Mesendoderm (in vitro differentiated cells): ENCODE measurements at regions not wholly inside any gene's neighbourhood (a gene's known extent, or its start where the extent isn't known, plus 50 kb on each side); places are given as distances from the start of the nearest gene placed in this dataset.

Source experiments
- DNase-seq: peaks from one replicate; pipeline ENCODE4 v3.0.0; 2013
- H2AK5ac ChIP-seq: 2 replicates; pipeline ENCODE4 v1.6.1; 2013; ENCODE audit warnings: low read length, inconsistent platforms
- H2BK120ac ChIP-seq: 2 replicates; pipeline ENCODE4 v1.6.1; 2013; ENCODE audit warnings: low read depth, mild to moderate bottlenecking, low read length, moderate library complexity, mixed read lengths
- H2BK15ac ChIP-seq: replicated peaks from 2 replicates; pipeline ENCODE4 v1.6.1; 2013; ENCODE audit warnings: low read depth, mild to moderate bottlenecking, moderate library complexity
- H2BK5ac ChIP-seq: 2 replicates; pipeline ENCODE4 v1.6.1; 2013; ENCODE audit warnings: low read length, inconsistent platforms
- H3K18ac ChIP-seq: 2 replicates; pipeline ENCODE4 v1.6.1; 2013; ENCODE audit warnings: mild to moderate bottlenecking, low read length, mixed read lengths
- H3K23ac ChIP-seq: one replicate; pipeline ENCODE4 v1.6.1; 2013; ENCODE audit warnings: low read length
- H3K27ac ChIP-seq: 2 replicates; pipeline ENCODE4 v1.5.1; 2013; ENCODE audit warnings: low read depth, mild to moderate bottlenecking, inconsistent platforms, low read length, moderate library complexity
- H3K27me3 ChIP-seq: 2 replicates; pipeline ENCODE4 v1.6.1; 2013; ENCODE audit warnings: low read length, control low read depth, mild to moderate bottlenecking, inconsistent platforms; ENCODE audit not compliant: insufficient read depth, poor library complexity
- H3K36me3 ChIP-seq: 2 replicates; pipeline ENCODE4 v1.6.1; 2013; ENCODE audit warnings: low read length, inconsistent platforms; ENCODE audit not compliant: control insufficient read depth, insufficient read depth
- H3K4ac ChIP-seq: one replicate; pipeline ENCODE4 v1.6.1; 2013; ENCODE audit warnings: low read depth, mild to moderate bottlenecking, low read length, moderate library complexity
- H3K4me1 ChIP-seq: 2 replicates; pipeline ENCODE4 v1.6.1; 2013; ENCODE audit warnings: low read depth, low read length, inconsistent platforms; ENCODE audit not compliant: control insufficient read depth
- H3K4me2 ChIP-seq: 2 replicates; pipeline ENCODE4 v1.6.1; 2013; ENCODE audit warnings: low read length
- H3K4me3 ChIP-seq: 2 replicates; pipeline ENCODE4 v1.5.1; 2013; ENCODE audit warnings: mild to moderate bottlenecking, low read length
- H3K56ac ChIP-seq: one replicate; pipeline ENCODE4 v1.6.1; 2013; ENCODE audit warnings: low read length
- H3K79me1 ChIP-seq: 2 replicates; pipeline ENCODE4 v1.6.1; 2013; ENCODE audit warnings: low read length, inconsistent platforms
- H3K79me2 ChIP-seq: 2 replicates; pipeline ENCODE4 v1.6.1; 2013; ENCODE audit warnings: mild to moderate bottlenecking, low read length; ENCODE audit not compliant: control insufficient read depth, insufficient read depth
- H3K9ac ChIP-seq: 2 replicates; pipeline ENCODE4 v1.6.1; 2013; ENCODE audit warnings: low read length, inconsistent platforms
- H4K5ac ChIP-seq: one replicate; pipeline ENCODE4 v1.6.1; 2013; ENCODE audit warnings: low read length
- H4K8ac ChIP-seq: one replicate; pipeline ENCODE4 v1.6.1; 2013; ENCODE audit warnings: low read depth, mild to moderate bottlenecking, control low read depth, low read length, moderate library complexity
- WGBS: extraction: QIAGEN DNeasy Blood & Tissue Kit; methylation state at CpG from one replicate; pipeline ENCODE4 v1.1.7; 2013; ENCODE audit warnings: low lambda C conversion rate, missing lambda C conversion rate; ENCODE audit not compliant: insufficient coverage; ENCODE audit errors: extremely low coverage; 5-methylcytosine and 5-hydroxymethylcytosine counted together

DNA sequence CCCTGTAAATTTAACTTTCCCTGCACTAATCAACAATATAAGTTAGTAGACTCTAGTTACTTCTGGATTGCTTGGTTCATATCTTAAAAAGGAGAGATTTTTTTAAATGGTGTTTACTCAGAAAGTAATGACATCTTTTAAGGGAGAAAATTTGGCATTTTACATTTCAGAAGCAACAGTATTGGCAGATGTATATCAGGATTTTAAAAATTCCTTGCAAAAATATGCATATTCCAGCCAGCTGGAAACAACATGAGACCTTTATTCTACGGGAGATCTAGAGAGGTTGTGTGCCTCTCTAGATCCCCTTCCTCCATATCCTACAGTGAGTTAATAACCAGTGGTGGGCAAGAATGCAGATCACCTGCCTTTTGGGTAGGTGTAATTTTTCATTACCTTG is 848.2 kb downstream of the USP25 start:
- no peaks in the 10 kb centered on the region for H3K79me2 ChIP-seq
- no peak for DNase-seq
- H4K8ac ChIP-seq, result no peak overlapping the region
- WGBS, result no CpG with 5 or more reads among the region's 1 CpG
- no peaks in the 10 kb centered on the region for H3K4me1 ChIP-seq
- no peaks in the 10 kb centered on the region for H3K27me3 ChIP-seq
- no peak overlapping the region for H3K18ac ChIP-seq
- no peak overlapping the region for H3K56ac ChIP-seq
- H3K4me2 ChIP-seq, result no peak overlapping the region
- no peak overlapping the region for H2AK5ac ChIP-seq
- no peak overlapping the region for H2BK15ac ChIP-seq
- H3K23ac ChIP-seq, result no peak overlapping the region
- H2BK5ac ChIP-seq, result no peak overlapping the region
- H4K5ac ChIP-seq, result no peak overlapping the region
- H3K4ac ChIP-seq, result no peak overlapping the region
- H3K9ac ChIP-seq, result no peak overlapping the region
- no peak overlapping the region for H3K4me3 ChIP-seq
- H3K36me3 ChIP-seq, result no peaks in the 10 kb centered on the region
- no peaks in the 10 kb centered on the region for H3K79me1 ChIP-seq
- no peak overlapping the region for H2BK120ac ChIP-seq
- H3K27ac ChIP-seq, result no peak overlapping the region

DNA sequence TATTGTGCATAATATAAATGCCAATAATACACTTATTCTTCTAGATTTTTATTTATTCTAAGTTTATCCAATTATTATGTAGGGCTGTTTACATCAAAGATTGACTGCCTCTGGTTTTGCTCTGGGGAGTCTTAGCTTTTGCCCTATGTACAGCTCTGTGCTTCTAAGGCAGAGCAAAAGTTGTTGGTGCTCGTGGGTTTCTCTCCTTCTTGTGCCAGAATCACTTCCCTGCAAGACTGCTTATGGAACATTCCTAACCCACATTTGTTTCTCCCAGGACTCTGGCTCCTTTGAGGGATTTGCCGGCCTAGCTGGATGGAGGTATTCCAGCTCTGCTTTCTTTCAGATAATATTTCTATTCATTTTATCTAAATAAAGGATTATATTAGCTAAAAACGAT is 849.1 kb downstream of the USP25 start:
- no peak overlapping the region for H3K4me3 ChIP-seq
- no peaks in the 10 kb centered on the region for H3K4me1 ChIP-seq
- H2BK15ac ChIP-seq, result no peak overlapping the region
- H3K4ac ChIP-seq, result no peak overlapping the region
- H3K56ac ChIP-seq, result no peak overlapping the region
- no peak for DNase-seq
- no peak overlapping the region for H4K8ac ChIP-seq
- no peak overlapping the region for H3K4me2 ChIP-seq
- H3K18ac ChIP-seq, result no peak overlapping the region
- no peak overlapping the region for H3K23ac ChIP-seq
- no peaks in the 10 kb centered on the region for H3K27me3 ChIP-seq
- H3K36me3 ChIP-seq, result no peaks in the 10 kb centered on the region
- H3K27ac ChIP-seq, result no peak overlapping the region
- no peaks in the 10 kb centered on the region for H3K79me2 ChIP-seq
- no peak overlapping the region for H2BK5ac ChIP-seq
- H4K5ac ChIP-seq, result no peak overlapping the region
- no peak overlapping the region for H3K9ac ChIP-seq
- no peak overlapping the region for H2AK5ac ChIP-seq
- WGBS, result no CpG with 5 or more reads among the region's 3 CpGs
- H2BK120ac ChIP-seq, result no peak overlapping the region
- H3K79me1 ChIP-seq, result no peaks in the 10 kb centered on the region

DNA sequence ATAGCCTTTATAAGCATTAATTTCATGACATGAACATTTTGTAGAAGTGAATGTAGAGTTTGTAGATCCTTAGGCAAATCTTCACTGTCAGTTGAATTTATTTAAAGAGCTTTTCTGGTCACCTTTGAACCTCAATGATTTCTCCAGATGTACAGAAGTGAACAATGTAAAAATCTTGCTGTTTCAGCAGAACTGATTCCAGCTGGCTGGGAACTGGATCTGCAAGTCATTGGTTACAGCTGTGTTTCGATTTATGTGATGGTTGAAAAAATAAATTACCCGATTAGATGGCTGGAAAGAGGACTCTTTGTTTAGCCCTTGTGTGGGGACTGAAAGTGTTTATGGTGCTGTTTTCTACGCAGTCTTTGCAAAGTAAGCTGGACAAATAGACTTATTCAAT is 849.8 kb downstream of the USP25 start:
- no peaks in the 10 kb centered on the region for H3K79me2 ChIP-seq

DNA sequence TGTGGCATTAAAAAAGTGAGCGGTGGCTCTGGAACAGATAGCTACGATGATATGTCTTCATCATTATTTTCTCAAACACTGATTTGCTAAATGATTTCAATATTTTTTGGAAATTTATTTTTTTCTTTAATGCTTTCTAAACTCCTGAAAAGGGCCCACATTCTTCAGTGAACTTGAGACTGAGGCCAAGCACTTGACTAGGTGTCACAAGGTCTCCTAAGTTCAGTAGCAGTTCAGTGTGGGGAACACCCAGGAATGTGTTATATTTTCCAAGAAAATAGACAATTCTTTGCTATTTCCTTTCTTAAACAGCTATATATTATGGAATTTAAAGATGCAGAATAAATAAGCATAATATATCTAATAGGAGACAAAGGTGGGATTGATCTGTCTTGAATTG is 850.9 kb downstream of the USP25 start:
- Histone ChIP-seq H2AK5ac (no peak overlapping the region), H3K4me1 (no peaks in the 10 kb centered on the region)

More for the DNA sequence above, 849.8 kb downstream of the USP25 start:
- Histone ChIP-seq H3K56ac (no peak overlapping the region), H3K4ac (no peak overlapping the region), H3K4me3 (no peak overlapping the region), H3K4me1 (no peaks in the 10 kb centered on the region), H3K27ac (no peak overlapping the region), H3K79me1 (no peaks in the 10 kb centered on the region), H3K9ac (no peak overlapping the region), H3K18ac (no peak overlapping the region), H2AK5ac (no peak overlapping the region), H4K5ac (no peak overlapping the region), H3K36me3 (no peaks in the 10 kb centered on the region), H2BK120ac (no peak overlapping the region), H3K4me2 (no peak overlapping the region), H2BK15ac (no peak overlapping the region), H3K27me3 (no peaks in the 10 kb centered on the region), H3K23ac (no peak overlapping the region), H2BK5ac (no peak overlapping the region), H4K8ac (no peak overlapping the region)
- WGBS, result no CpG with 5 or more reads among the region's 3 CpGs
- DNase-seq, result no peak

DNA sequence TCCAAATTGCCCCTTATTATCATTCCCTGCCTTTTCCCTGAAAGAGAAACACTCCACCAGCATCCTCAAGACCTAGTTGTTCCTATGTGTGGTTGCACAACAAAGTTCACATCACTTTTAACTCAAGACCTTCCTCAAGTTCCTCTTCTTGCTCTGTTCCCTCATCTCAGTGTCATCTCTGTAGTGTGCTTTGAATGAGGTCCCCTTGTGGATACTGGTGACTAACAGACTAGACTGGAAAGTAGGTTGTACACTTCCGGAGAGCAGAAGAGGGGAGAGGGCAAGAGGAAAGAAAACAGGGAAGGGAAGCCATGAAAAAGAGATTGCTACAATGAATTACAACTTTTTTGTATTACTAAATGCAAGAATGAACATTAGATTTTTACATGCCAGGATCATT is 853.8 kb downstream of the USP25 start:
- H3K4me3 ChIP-seq, result no peak overlapping the region
- DNase-seq, result no peak
- H3K27ac ChIP-seq, result no peak overlapping the region
- no peak overlapping the region for H3K9ac ChIP-seq
- H3K4me1 ChIP-seq, result no peaks in the 10 kb centered on the region
- no peak overlapping the region for H2BK120ac ChIP-seq
- no peaks in the 10 kb centered on the region for H3K79me1 ChIP-seq
- H4K8ac ChIP-seq, result no peak overlapping the region
- WGBS, result no CpG with 5 or more reads among the region's 1 CpG
- no peak overlapping the region for H3K18ac ChIP-seq
- no peaks in the 10 kb centered on the region for H3K27me3 ChIP-seq
- H3K4ac ChIP-seq, result no peak overlapping the region
- no peak overlapping the region for H2BK15ac ChIP-seq
- no peaks in the 10 kb centered on the region for H3K36me3 ChIP-seq
- no peak overlapping the region for H4K5ac ChIP-seq
- no peak overlapping the region for H2BK5ac ChIP-seq
- no peak overlapping the region for H2AK5ac ChIP-seq
- no peaks in the 10 kb centered on the region for H3K79me2 ChIP-seq
- H3K4me2 ChIP-seq, result no peak overlapping the region
- H3K23ac ChIP-seq, result no peak overlapping the region
- no peak overlapping the region for H3K56ac ChIP-seq

More for the DNA sequence above, 850.9 kb downstream of the USP25 start:
- Histone ChIP-seq H3K27me3 (no peaks in the 10 kb centered on the region), H2BK15ac (no peak overlapping the region), H3K27ac (no peak overlapping the region), H4K8ac (no peak overlapping the region), H3K23ac (no peak overlapping the region), H3K4me2 (no peak overlapping the region), H3K9ac (no peak overlapping the region), H3K56ac (no peak overlapping the region), H2BK120ac (no peak overlapping the region), H2BK5ac (no peak overlapping the region), H3K36me3 (no peaks in the 10 kb centered on the region), H3K79me1 (no peaks in the 10 kb centered on the region), H4K5ac (no peak overlapping the region), H3K18ac (no peak overlapping the region), H3K4me3 (no peak overlapping the region), H3K79me2 (no peaks in the 10 kb centered on the region), H3K4ac (no peak overlapping the region)
- no CpG with 5 or more reads among the region's 2 CpGs for WGBS
- DNase-seq, result no peak

DNA sequence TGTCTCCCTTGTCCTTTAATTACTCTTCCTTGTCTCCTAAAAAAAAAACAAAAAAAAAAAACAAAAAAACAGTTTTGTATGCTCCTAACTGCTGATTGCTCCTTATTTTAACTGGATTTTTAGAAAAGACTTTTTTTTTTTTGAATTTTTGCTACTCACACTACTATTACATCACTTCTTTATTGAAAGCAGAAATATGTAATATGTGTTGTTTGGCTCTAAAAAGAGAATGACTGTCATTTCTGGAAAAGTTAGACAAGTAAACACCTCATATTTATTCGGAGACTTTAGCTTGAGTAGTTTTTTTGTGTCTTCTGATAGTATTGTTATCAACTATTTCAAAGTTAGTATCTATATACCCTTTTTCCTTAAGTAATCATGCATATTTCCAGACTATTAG is 855.0 kb downstream of the USP25 start:
- H3K23ac ChIP-seq, result no peak overlapping the region
- no peaks in the 10 kb centered on the region for H3K79me2 ChIP-seq
- H2BK15ac ChIP-seq, result no peak overlapping the region
- H3K4me2 ChIP-seq, result no peak overlapping the region
- no CpG with 5 or more reads among the region's 1 CpG for WGBS
- no peak for DNase-seq
- no peak overlapping the region for H3K27ac ChIP-seq
- H2AK5ac ChIP-seq, result no peak overlapping the region
- no peak overlapping the region for H4K8ac ChIP-seq
- H2BK120ac ChIP-seq, result no peak overlapping the region
- H3K27me3 ChIP-seq, result no peaks in the 10 kb centered on the region
- H3K4me1 ChIP-seq, result no peaks in the 10 kb centered on the region
- H3K36me3 ChIP-seq, result no peaks in the 10 kb centered on the region
- no peak overlapping the region for H3K4ac ChIP-seq
- no peak overlapping the region for H3K9ac ChIP-seq
- H3K18ac ChIP-seq, result no peak overlapping the region
- H3K56ac ChIP-seq, result no peak overlapping the region
- no peak overlapping the region for H3K4me3 ChIP-seq
- no peak overlapping the region for H4K5ac ChIP-seq
- no peaks in the 10 kb centered on the region for H3K79me1 ChIP-seq
- H2BK5ac ChIP-seq, result no peak overlapping the region
